GM20431 (cell line): ENCODE measurements at regions not wholly inside any gene's neighbourhood (a gene's known extent, or its start where the extent isn't known, plus 50 kb on each side); places are given as distances from the start of the nearest gene placed in this dataset.
"Not testable (repeated sequence)": the region's sequence is repeated elsewhere in the genome, so short reads cannot be mapped to it uniquely, and the experiment has no call there.

Source experiments
- in situ Hi-C: fragments of 300-500 bp; cut with MseI, MboI; formaldehyde crosslinking; loops from one replicate; pipeline ENCODE4 v1.15.0; 2020; ENCODE audit warnings: low sequenced_read_pairs; ENCODE audit not compliant: unreplicated experiment

GRCh38 chr2:56017784-56018183 is 94.2 kb upstream of the EFEMP1 start:
- in situ Hi-C loops, result no loop called here

GRCh38 chr2:56018267-56018666 is 94.7 kb upstream of the EFEMP1 start:
- in situ Hi-C loops, result no loop called here

GRCh38 chr2:56021136-56021474 is 97.5 kb upstream of the EFEMP1 start:
- in situ Hi-C loops, result no loop called here

GRCh38 chr2:56021579-56021978 is 98.0 kb upstream of the EFEMP1 start:
- in situ Hi-C loops, result no loop called here

- in situ Hi-C loops, result no loop called here
Measured at GRCh38 chr2:56025469-56026193, 102.0 kb upstream of the EFEMP1 start.

GRCh38 chr2:56026828-56027227 is 103.2 kb upstream of the EFEMP1 start:
- in situ Hi-C loops, result no loop called here

GRCh38 chr2:56030062-56030461 is 106.5 kb upstream of the EFEMP1 start:
- in situ Hi-C loops, result no loop called here

GRCh38 chr2:56030901-56031300 is 107.3 kb upstream of the EFEMP1 start:
- in situ Hi-C loops, result no loop called here

GRCh38 chr2:56034258-56034657 is 110.7 kb upstream of the EFEMP1 start:
- in situ Hi-C loops, result no loop called here

GRCh38 chr2:56040189-56040588 is 116.6 kb upstream of the EFEMP1 start:
- in situ Hi-C loops, result no loop called here

GRCh38 chr2:56040834-56041233 is 117.3 kb upstream of the EFEMP1 start:
- in situ Hi-C loops, result no loop called here

GRCh38 chr2:56047136-56047535 is 123.6 kb upstream of the EFEMP1 start:
- in situ Hi-C loops, result no loop called here

GRCh38 chr2:56049233-56049845 is 125.8 kb upstream of the EFEMP1 start:
- in situ Hi-C loops, result no loop called here

- in situ Hi-C loops, result no loop called here
Measured at GRCh38 chr2:56053679-56054078, 130.1 kb upstream of the EFEMP1 start.

GRCh38 chr2:56055405-56055804 is 128.4 kb upstream of the CCDC85A start:
- in situ Hi-C loops, result no loop called here

GRCh38 chr2:56061327-56061726 is 122.5 kb upstream of the CCDC85A start:
- in situ Hi-C loops, result not testable (repeated sequence)

GRCh38 chr2:56068746-56069145 is 115.0 kb upstream of the CCDC85A start:
- in situ Hi-C loops, result no loop called here

- in situ Hi-C loops, result no loop called here
Measured at GRCh38 chr2:56077359-56077915, 106.4 kb upstream of the CCDC85A start.

- in situ Hi-C loops, result no loop called here
Measured at GRCh38 chr2:56082665-56083064, 101.1 kb upstream of the CCDC85A start.

- in situ Hi-C loops, result no loop called here
Measured at GRCh38 chr2:56084111-56084901, 99.5 kb upstream of the CCDC85A start.

GRCh38 chr2:56086336-56086735 is 97.5 kb upstream of the CCDC85A start:
- in situ Hi-C loops, result no loop called here
